Activated naive CD4-positive, alpha-beta T cell treated with anti-CD3 and anti-CD28 coated beads, Interleukin-2, amount 50 U/mL, for 72 hours (primary cell): ENCODE measurements at regions not wholly inside any gene's neighbourhood (a gene's known extent, or its start where the extent isn't known, plus 50 kb on each side); places are given as distances from the start of the nearest gene placed in this dataset.
A peak's percentile ranks its signal among the peaks of the same experiment; 100 is the strongest.

ENCODE experiments used
- ATAC-seq, 2 donors: fragments of 150-1000 bp; cut with Tn5 transposase; 2 replicates each; pipeline ENCODE4 v1.10.0; 2021; ENCODE audit warnings: mild to moderate bottlenecking in 2 of 2, moderate library complexity in 2 of 2
- DNase-seq, 2 donors: peaks; one replicate each; pipeline ENCODE4 v3.0.0; 2021 to 2022; ENCODE audit warnings: low spot score in 2 of 2
- H3K27ac Mint-ChIP-seq, 2 donors: one replicate each; pipeline ENCODE4 v1.8.0; 2022; ENCODE audit warnings: mild to moderate bottlenecking in 2 of 2, mixed read lengths in 2 of 2
- H3K36me3 Mint-ChIP-seq, 2 donors: one replicate each; pipeline ENCODE4 v1.8.0; 2022; ENCODE audit warnings: mixed read lengths in 2 of 2
- H3K9me3 Mint-ChIP-seq, 2 donors: one replicate each; pipeline ENCODE4 v1.8.0; 2022; ENCODE audit warnings: mixed read lengths in 2 of 2

- H3K36me3 Mint-ChIP-seq: no peaks in the 10 kb centered on the region
- ATAC-seq: no peak
- H3K9me3 Mint-ChIP-seq: no peaks in the 10 kb centered on the region
- DNase-seq: no peak
- no peak overlapping the region for H3K27ac Mint-ChIP-seq
Measured at GRCh38 chrX:39158801-39159657, 357.8 kb downstream of the MID1IP1 start.

GRCh38 chrX:39159921-39160507 is 358.8 kb downstream of the MID1IP1 start:
- DNase-seq (no peak), ATAC-seq (no peak)
- Mint-ChIP-seq H3K9me3 (no peaks in the 10 kb centered on the region), H3K27ac (no peak overlapping the region), H3K36me3 (no peaks in the 10 kb centered on the region)

GRCh38 chrX:39161611-39162255 is 360.5 kb downstream of the MID1IP1 start:
- ATAC-seq: no peak
- H3K36me3 Mint-ChIP-seq: no peaks in the 10 kb centered on the region
- H3K9me3 Mint-ChIP-seq: no peaks in the 10 kb centered on the region
- DNase-seq: no peak
- H3K27ac Mint-ChIP-seq: peak overlapping the region in 1 of 2 donors; percentile 91

- DNase-seq (peak in 1 of 2 donors; percentile 39), ATAC-seq (peak; percentile 58 to 61)
- Mint-ChIP-seq H3K27ac (peak overlapping the region; percentile 74 to 91), H3K36me3 (no peaks in the 10 kb centered on the region), H3K9me3 (no peaks in the 10 kb centered on the region)
Measured at GRCh38 chrX:39162322-39162735, 361.1 kb downstream of the MID1IP1 start.

- DNase-seq (peak in 1 of 2 donors; percentile 18), ATAC-seq (peak; percentile 83 to 91)
- no peaks in the 10 kb centered on the region for H3K9me3 Mint-ChIP-seq
- no peaks in the 10 kb centered on the region for H3K36me3 Mint-ChIP-seq
- peak overlapping the region; percentile 91 to 95 for H3K27ac Mint-ChIP-seq
Measured at GRCh38 chrX:39163581-39164126, 362.4 kb downstream of the MID1IP1 start.

GRCh38 chrX:39164212-39164611 is 363.0 kb downstream of the MID1IP1 start:
- Mint-ChIP-seq H3K9me3 (no peaks in the 10 kb centered on the region), H3K27ac (peak overlapping the region; percentile 91 to 95), H3K36me3 (no peaks in the 10 kb centered on the region)
- DNase-seq: no peak
- no peak for ATAC-seq

- Mint-ChIP-seq H3K9me3 (no peaks in the 10 kb centered on the region), H3K27ac (peak overlapping the region in 1 of 2 donors; percentile 53), H3K36me3 (no peaks in the 10 kb centered on the region)
- DNase-seq: no peak
- ATAC-seq: no peak
Measured at GRCh38 chrX:39165185-39165584, 363.9 kb downstream of the MID1IP1 start.

GRCh38 chrX:39165773-39166172 is 364.5 kb downstream of the MID1IP1 start:
- H3K9me3 Mint-ChIP-seq: no peaks in the 10 kb centered on the region
- DNase-seq (no peak), ATAC-seq (no peak)
- no peaks in the 10 kb centered on the region for H3K36me3 Mint-ChIP-seq
- peak overlapping the region in 1 of 2 donors; percentile 53 for H3K27ac Mint-ChIP-seq

GRCh38 chrX:39167791-39168190 is 366.5 kb downstream of the MID1IP1 start:
- H3K36me3 Mint-ChIP-seq: no peaks in the 10 kb centered on the region
- peak overlapping the region in 1 of 2 donors; percentile 41 for H3K27ac Mint-ChIP-seq
- DNase-seq: no peak
- no peaks in the 10 kb centered on the region for H3K9me3 Mint-ChIP-seq
- peak in 1 of 2 donors; percentile 64 for ATAC-seq

- H3K36me3 Mint-ChIP-seq: no peaks in the 10 kb centered on the region
- ATAC-seq: no peak
- H3K9me3 Mint-ChIP-seq: no peaks in the 10 kb centered on the region
- no peak for DNase-seq
- no peak overlapping the region for H3K27ac Mint-ChIP-seq
Measured at GRCh38 chrX:39168609-39169008, 367.4 kb downstream of the MID1IP1 start.

- DNase-seq: no peak
- Mint-ChIP-seq H3K27ac (no peak overlapping the region), H3K9me3 (no peaks in the 10 kb centered on the region), H3K36me3 (no peaks in the 10 kb centered on the region)
- ATAC-seq: no peak
Measured at GRCh38 chrX:39169976-39170375, 368.7 kb downstream of the MID1IP1 start.

GRCh38 chrX:39170464-39170863 is 369.2 kb downstream of the MID1IP1 start:
- Mint-ChIP-seq H3K36me3 (no peaks in the 10 kb centered on the region), H3K9me3 (no peaks in the 10 kb centered on the region), H3K27ac (no peak overlapping the region)
- no peak for ATAC-seq
- DNase-seq: no peak

- DNase-seq (no peak), ATAC-seq (no peak)
- H3K36me3 Mint-ChIP-seq: no peaks in the 10 kb centered on the region
- no peak overlapping the region for H3K27ac Mint-ChIP-seq
- H3K9me3 Mint-ChIP-seq: no peaks in the 10 kb centered on the region
Measured at GRCh38 chrX:39171686-39172085, 370.4 kb downstream of the MID1IP1 start.

GRCh38 chrX:39174241-39174771 is 373.0 kb downstream of the MID1IP1 start:
- ATAC-seq (peak in 1 of 2 donors; percentile 5), DNase-seq (no peak)
- Mint-ChIP-seq H3K36me3 (no peaks in the 10 kb centered on the region), H3K9me3 (peaks cover 0 to 4% of the 10 kb centered on the region in 2 donors), H3K27ac (peak overlapping the region; percentile 86 to 90)

- ATAC-seq (peak; percentile 81 to 90), DNase-seq (peak in 1 of 2 donors; percentile 11)
- Mint-ChIP-seq H3K9me3 (peaks cover 0 to 4% of the 10 kb centered on the region in 2 donors), H3K36me3 (no peaks in the 10 kb centered on the region), H3K27ac (peak overlapping the region; percentile 86 to 90)
Measured at GRCh38 chrX:39174772-39175417, 373.6 kb downstream of the MID1IP1 start.

GRCh38 chrX:39175418-39176057 is 374.3 kb downstream of the MID1IP1 start:
- Mint-ChIP-seq H3K9me3 (peaks cover 0 to 4% of the 10 kb centered on the region in 2 donors), H3K36me3 (no peaks in the 10 kb centered on the region), H3K27ac (peak overlapping the region; percentile 86 to 90)
- ATAC-seq (peak in 1 of 2 donors; percentile 21), DNase-seq (no peak)
